Kidney (tissue), 13 donors: ENCODE measurements at regions not wholly inside any gene's neighbourhood (a gene's known extent, or its start where the extent isn't known, plus 50 kb on each side); places are given as distances from the start of the nearest gene placed in this dataset.

ENCODE experiments used
- DNase-seq, 5 donors: peaks; one replicate each; pipeline ENCODE4 v3.0.0-alpha.2; 2013 to 2020
- FAIRE-seq: peaks from 2 replicates; lab custom pipeline; 2012; peaks lifted over from hg19 to GRCh38; lab: Jason Lieb, UNC
- H3K27ac ChIP-seq, 2 donors: one replicate each; pipeline ENCODE4 v1.7.0; 2013; ENCODE audit warnings: low read depth in 2 of 2, low read length in 2 of 2, inconsistent platforms in 1 of 2
- H3K27me3 ChIP-seq: one replicate; pipeline ENCODE4 v1.7.1; 2013; ENCODE audit warnings: low read length, inconsistent platforms; ENCODE audit not compliant: control insufficient read depth, insufficient read depth
- H3K36me3 ChIP-seq, 3 donors: one replicate each; pipeline versions ENCODE4 v1.7.0 to v1.7.1; 2013; ENCODE audit warnings: low read length in 3 of 3, control low read depth in 1 of 3, inconsistent platforms in 1 of 3; ENCODE audit not compliant: insufficient read depth in 3 of 3, control insufficient read depth in 2 of 3
- H3K4me1 ChIP-seq, 3 donors: one replicate each; pipeline versions ENCODE4 v1.7.0 to v1.7.1; 2013; ENCODE audit warnings: low read length in 3 of 3, inconsistent platforms in 1 of 3, low read depth in 1 of 3; ENCODE audit not compliant: control insufficient read depth in 2 of 3, insufficient read depth in 2 of 3
- H3K4me3 ChIP-seq, 3 donors: one replicate each; pipeline versions ENCODE4 v1.7.0 to v1.8.1; 2013; ENCODE audit warnings: low read length in 3 of 3, control low read depth in 1 of 3, inconsistent platforms in 1 of 3
- H3K9ac ChIP-seq, 3 donors: one replicate each; pipeline versions ENCODE4 v1.7.0 to v1.7.1; 2013; ENCODE audit warnings: low read length in 3 of 3, control low read depth in 1 of 3, inconsistent platforms in 1 of 3
- H3K9me3 ChIP-seq, 3 donors: one replicate each; pipeline versions ENCODE4 v1.7.0 to v1.7.1; 2013; ENCODE audit warnings: low read length in 3 of 3, control low read depth in 1 of 3, inconsistent platforms in 1 of 3; ENCODE audit not compliant: control insufficient read depth in 2 of 3, insufficient read depth in 1 of 3
- CTCF ChIP-seq: IDR thresholded peaks from 3 replicates; pipeline ENCODE4 v1.5.1; 2012; ENCODE audit warnings: mild to moderate bottlenecking, moderate library complexity, borderline replicate concordance; ENCODE audit not compliant: insufficient read depth; ENCODE audit errors: extremely low read depth
- intact Hi-C: fragments of 100-400 bp; cut with DNase I; formaldehyde crosslinking; loops from one replicate; pipeline ENCODE4 v1.11.1; 2022
- donor health status: control.
- donor health status: control.
- donor health status: control.
- donor health status: control.
- donor health status: control.
- donor health status: DM: yes; HTN: yes; CAD: no.
- donor health status: Normal renal cell carcinoma (clear cell type).

- Histone ChIP-seq H3K36me3 (no peaks in the 10 kb centered on the region), H3K9me3 (no peaks in the 10 kb centered on the region), H3K4me1 (no peaks in the 10 kb centered on the region), H3K27ac (no peak overlapping the region), H3K4me3 (no peak overlapping the region), H3K9ac (no peak overlapping the region), H3K27me3 (no peaks in the 10 kb centered on the region)
- no peak for FAIRE-seq
- no peak for TF ChIP-seq CTCF
- intact Hi-C loops: no loop called here
- DNase-seq: peak in 1 of 5 donors; percentile 24
Measured at GRCh38 chrX:87098477-87098876, 419.1 kb upstream of the KLHL4 start.

- no peak for FAIRE-seq
Measured at GRCh38 chrX:87105131-87105530, 412.5 kb upstream of the KLHL4 start.

GRCh38 chrX:87110142-87110541 is 407.5 kb upstream of the KLHL4 start:
- intact Hi-C loops: no loop called here
- H3K27me3 ChIP-seq: no peaks in the 10 kb centered on the region
- no peak overlapping the region for H3K27ac ChIP-seq
- FAIRE-seq (no peak), DNase-seq (no peak)
- no peaks in the 10 kb centered on the region for H3K4me1 ChIP-seq
- no peak overlapping the region for H3K4me3 ChIP-seq
- H3K9ac ChIP-seq: no peak overlapping the region
- H3K36me3 ChIP-seq: no peaks in the 10 kb centered on the region
- TF ChIP-seq CTCF: no peak
- no peaks in the 10 kb centered on the region for H3K9me3 ChIP-seq

More at GRCh38 chrX:87105131-87105530, 412.5 kb upstream of the KLHL4 start:
- intact Hi-C loops: no loop called here
- TF ChIP-seq CTCF: no peak
- Histone ChIP-seq H3K27ac (no peak overlapping the region), H3K9ac (no peak overlapping the region), H3K36me3 (no peaks in the 10 kb centered on the region), H3K9me3 (no peaks in the 10 kb centered on the region), H3K4me3 (no peak overlapping the region), H3K4me1 (no peaks in the 10 kb centered on the region), H3K27me3 (no peaks in the 10 kb centered on the region)
- DNase-seq: no peak
